GM12878 (cell line): ENCODE measurements at regions not wholly inside any gene's neighbourhood (a gene's known extent, or its start where the extent isn't known, plus 50 kb on each side); places are given as distances from the start of the nearest gene placed in this dataset.

Experiments used
- ATAC-seq: fragments of 200-7000 bp; cut with Tn5 transposase; 3 replicates; pipeline ENCODE4 v1.9.1; 2020; ENCODE audit warnings: mild to moderate bottlenecking, moderate library complexity
- BruUV-seq: library from RNA; stranded (reverse); fragments of 400-500 nt; replicated peaks from 2 replicates; lab custom pipeline; 2021; lab: Mats Ljungman, UMichigan
- CTCF ChIA-PET: fragments of 300-600 bp; sonication (Branson Sonifier 250); formaldehyde crosslinking; extraction: SDS; loops from one replicate; lab custom pipeline; 2021; ENCODE audit warnings: inconsistent platforms; lab: Yijun Ruan, JAX
- POLR2A ChIA-PET: fragments of 350-600 bp; formaldehyde crosslinking; extraction: SDS; loops from one replicate; lab custom pipeline; 2021; ENCODE audit warnings: inconsistent platforms; lab: Charles Lee
- RAD21 ChIA-PET: fragments of 300-600 bp; sonication (Branson Sonifier 250); formaldehyde crosslinking; loops from one replicate; lab custom pipeline; 2023; ENCODE audit warnings: antibody characterized with exemption; ENCODE audit not compliant: unreplicated experiment; lab: Charles Lee
- SMC1A ChIA-PET: fragments of 300-600 bp; sonication (Branson Sonifier 250); formaldehyde crosslinking; loops from one replicate; lab custom pipeline; 2023; ENCODE audit not compliant: unreplicated experiment, uncharacterized antibody; lab: Charles Lee
- DNase-seq: peaks from one replicate; pipeline ENCODE4 v3.0.0-alpha.2; 2011; ENCODE audit warnings: low read depth, low spot score
- FAIRE-seq: peaks from 3 replicates; lab custom pipeline; 2011; peaks lifted over from hg19 to GRCh38; lab: Jason Lieb, UNC
- H2AFZ ChIP-seq: 2 replicates; pipeline ENCODE4 v1.6.0; 2011; ENCODE audit warnings: low read depth, low read length, control low read depth; ENCODE audit not compliant: control insufficient read depth
- H3K27ac ChIP-seq: 2 replicates; pipeline ENCODE4 v1.5.1; 2011; ENCODE audit warnings: control low read depth; ENCODE audit not compliant: control insufficient read depth, insufficient read depth
- H3K27me3 ChIP-seq, 2 experiments: replicated peaks in 1 of 2; 2 replicates each; pipeline versions ENCODE4 v1.6.0 to v1.6.1; 2011; ENCODE audit warnings: low read length in 1 of 2; ENCODE audit not compliant: control insufficient read depth in 2 of 2, insufficient read depth in 2 of 2
- H3K36me3 ChIP-seq, 2 experiments: 2 replicates each; pipeline ENCODE4 v1.5.1; 2011; ENCODE audit warnings: low read length in 1 of 2; ENCODE audit not compliant: control insufficient read depth in 2 of 2, insufficient read depth in 2 of 2
- H3K4me1 ChIP-seq: 2 replicates; pipeline ENCODE4 v1.6.1; 2011; ENCODE audit warnings: mild to moderate bottlenecking, low read length, moderate library complexity, mixed read lengths; ENCODE audit not compliant: control insufficient read depth, insufficient read depth
- H3K4me2 ChIP-seq: 2 replicates; pipeline ENCODE4 v1.6.0; 2011; ENCODE audit warnings: control low read depth; ENCODE audit not compliant: control insufficient read depth, insufficient read depth
- H3K4me3 ChIP-seq: fragments of 200-600 bp; sonication (generic); 2 replicates; pipeline ENCODE4 v1.5.1; 2016
- H3K79me2 ChIP-seq: 2 replicates; pipeline ENCODE4 v1.6.0; 2011; ENCODE audit warnings: low read length; ENCODE audit not compliant: control insufficient read depth, insufficient read depth
- H3K9ac ChIP-seq: 2 replicates; pipeline ENCODE4 v1.8.0; 2011; ENCODE audit warnings: low read length, control low read depth, mixed read lengths; ENCODE audit not compliant: control insufficient read depth, insufficient read depth
- H3K9me3 ChIP-seq: replicated peaks from 3 replicates; pipeline ENCODE4 v1.5.1; 2011; ENCODE audit warnings: mild to moderate bottlenecking, low read length; ENCODE audit not compliant: control insufficient read depth, insufficient read depth
- H4K20me1 ChIP-seq: 2 replicates; pipeline ENCODE4 v1.6.0; 2011; ENCODE audit not compliant: control insufficient read depth, insufficient read depth
- NFXL1 ChIP-seq: fragments of 450-650 bp; IDR thresholded peaks from 2 replicates; pipeline ENCODE4 v1.6.1; 2017; ENCODE audit warnings: antibody characterized with exemption, mild to moderate bottlenecking, borderline replicate concordance
- NR2C1 ChIP-seq: fragments of 450-650 bp; IDR thresholded peaks from 2 replicates; pipeline ENCODE4 v1.6.1; 2017; ENCODE audit warnings: antibody characterized with exemption, mild to moderate bottlenecking, moderate library complexity
- PML ChIP-seq: IDR thresholded peaks from 2 replicates; pipeline ENCODE4 v1.6.1; 2012; ENCODE audit warnings: low read length, inconsistent platforms
- POLR2AphosphoS2 ChIP-seq: IDR thresholded peaks from 2 replicates; pipeline ENCODE4 v1.6.1; 2011; ENCODE audit warnings: low read depth, mild to moderate bottlenecking, low read length, improper control_type of control experiment, moderate library complexity
- WRNIP1 ChIP-seq: IDR thresholded peaks from 2 replicates; pipeline ENCODE4 v1.6.1; 2011; ENCODE audit warnings: low read depth, low read length, improper control_type of control experiment, borderline replicate concordance
- ZSCAN29 ChIP-seq: fragments of 450-650 bp; IDR thresholded peaks from 2 replicates; pipeline ENCODE4 v1.6.1; 2017; ENCODE audit warnings: mild to moderate bottlenecking, moderate library complexity
- WGBS: methylation state at CpG from one replicate; pipeline ENCODE4 v1.1.6; 2016; ENCODE audit warnings: low lambda C conversion rate; ENCODE audit not compliant: insufficient replicate concordance, insufficient coverage; ENCODE audit errors: missing lambda C conversion rate; 5-methylcytosine and 5-hydroxymethylcytosine counted together
- in situ Hi-C: fragments of 300-500 bp; cut with MboI; formaldehyde crosslinking; loops from 9 replicates; pipeline ENCODE4 v1.14.3; 2018; ENCODE audit warnings: mixed read lengths
- intact Hi-C: fragments of 100-400 bp; cut with micrococcal nuclease; formaldehyde crosslinking; loops from one replicate; pipeline ENCODE4 v1.14.2; 2022; ENCODE audit not compliant: unreplicated experiment
- TF ChIP-seq, protein P1 (sequence below): IDR thresholded peaks from 2 replicates; pipeline ENCODE4 v1.6.1; 2011; ENCODE audit warnings: mild to moderate bottlenecking, low read depth, low read length, moderate library complexity; ENCODE audit not compliant: insufficient replicate concordance
- TF ChIP-seq, protein P2 (sequence below): fragments of 450-650 bp; IDR thresholded peaks from 2 replicates; pipeline ENCODE4 v1.6.1; 2017; ENCODE audit warnings: mild to moderate bottlenecking

DNA sequence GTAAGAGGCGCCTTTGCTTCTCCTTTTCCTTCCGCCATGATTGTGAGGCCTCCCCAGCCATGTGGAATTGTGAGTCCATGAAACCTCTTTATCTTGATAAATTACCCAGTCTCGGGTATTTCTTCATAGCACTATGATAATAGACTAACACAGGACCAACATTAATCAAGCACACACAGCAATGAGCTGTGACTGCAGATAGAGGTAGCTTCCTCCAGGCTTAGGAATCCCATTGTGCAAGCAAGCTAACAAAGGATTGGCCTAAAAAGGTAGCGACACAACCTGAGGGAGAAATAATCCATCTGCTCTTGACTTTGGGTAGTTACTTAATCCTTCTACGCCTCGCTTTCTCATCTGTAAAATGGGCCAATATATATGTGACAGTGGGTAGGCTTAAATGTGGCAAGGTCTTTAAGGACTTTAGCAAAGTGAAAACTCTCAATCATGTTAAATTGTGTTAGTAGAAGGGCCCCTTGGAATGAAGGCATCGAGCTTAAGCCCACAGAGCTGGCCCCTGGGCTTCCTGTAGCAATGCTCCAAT lies 393.6 kb downstream of the SOX9 start:
- Histone ChIP-seq H3K4me3 (no peak overlapping the region), H3K79me2 (no peaks in the 10 kb centered on the region)
- intact Hi-C loops: loop anchor here (2.0 kb wide), 1 partner anchor 486 kb away; no protein-coding TSS in a partner anchor
- in situ Hi-C loops: loop anchor here (10.0 kb wide), 1 partner anchor 390 kb away; the partner anchor contains the start of gene SOX9
- POLR2A ChIA-PET: interaction anchor here (1.1 to 8.7 kb wide), 7 partner anchors 9 to 197 kb away, joined by 3 to 143 read pairs (median 4); no protein-coding TSS in a partner anchor
- TF ChIP-seq WRNIP1 (0 out of 2 replicates have a peak, but pooled peaks have one; percentile 10), NR2C1 (no peak), NFXL1 (no peak), ZSCAN29 (no peak), POLR2AphosphoS2 (no peak), PML (no peak)
- TF ChIP-seq, protein P1, sequence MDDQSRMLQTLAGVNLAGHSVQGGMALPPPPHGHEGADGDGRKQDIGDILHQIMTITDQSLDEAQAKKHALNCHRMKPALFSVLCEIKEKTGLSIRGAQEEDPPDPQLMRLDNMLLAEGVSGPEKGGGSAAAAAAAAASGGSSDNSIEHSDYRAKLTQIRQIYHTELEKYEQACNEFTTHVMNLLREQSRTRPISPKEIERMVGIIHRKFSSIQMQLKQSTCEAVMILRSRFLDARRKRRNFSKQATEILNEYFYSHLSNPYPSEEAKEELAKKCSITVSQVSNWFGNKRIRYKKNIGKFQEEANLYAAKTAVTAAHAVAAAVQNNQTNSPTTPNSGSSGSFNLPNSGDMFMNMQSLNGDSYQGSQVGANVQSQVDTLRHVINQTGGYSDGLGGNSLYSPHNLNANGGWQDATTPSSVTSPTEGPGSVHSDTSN: no peak
- TF ChIP-seq, protein P2, sequence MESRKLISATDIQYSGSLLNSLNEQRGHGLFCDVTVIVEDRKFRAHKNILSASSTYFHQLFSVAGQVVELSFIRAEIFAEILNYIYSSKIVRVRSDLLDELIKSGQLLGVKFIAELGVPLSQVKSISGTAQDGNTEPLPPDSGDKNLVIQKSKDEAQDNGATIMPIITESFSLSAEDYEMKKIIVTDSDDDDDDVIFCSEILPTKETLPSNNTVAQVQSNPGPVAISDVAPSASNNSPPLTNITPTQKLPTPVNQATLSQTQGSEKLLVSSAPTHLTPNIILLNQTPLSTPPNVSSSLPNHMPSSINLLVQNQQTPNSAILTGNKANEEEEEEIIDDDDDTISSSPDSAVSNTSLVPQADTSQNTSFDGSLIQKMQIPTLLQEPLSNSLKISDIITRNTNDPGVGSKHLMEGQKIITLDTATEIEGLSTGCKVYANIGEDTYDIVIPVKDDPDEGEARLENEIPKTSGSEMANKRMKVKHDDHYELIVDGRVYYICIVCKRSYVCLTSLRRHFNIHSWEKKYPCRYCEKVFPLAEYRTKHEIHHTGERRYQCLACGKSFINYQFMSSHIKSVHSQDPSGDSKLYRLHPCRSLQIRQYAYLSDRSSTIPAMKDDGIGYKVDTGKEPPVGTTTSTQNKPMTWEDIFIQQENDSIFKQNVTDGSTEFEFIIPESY: 0 out of 2 replicates have a peak, but pooled peaks have one; percentile 31
- TF ChIP-seq, all 136 proteins: peak for 2
- BruUV-seq: TSS peak; percentile 75
- Histone ChIP-seq H4K20me1 (no peaks in the 10 kb centered on the region), H3K9ac (no peak overlapping the region; the same call in 1 of the 2 replicates), H3K27me3 (no peaks in the 10 kb centered on the region), H3K4me2 (no peak overlapping the region), H3K4me1 (peaks cover 45% of the 10 kb centered on the region), H2AFZ (no peak overlapping the region), H3K27ac (peak overlapping the region; percentile 84), H3K36me3 (no peaks in the 10 kb centered on the region), H3K9me3 (no peaks in the 10 kb centered on the region; the same call in 2 of the 3 replicates)
- CTCF ChIA-PET: interaction anchor here (1.0 to 10.1 kb wide), 9 partner anchors 25 to 675 kb away, joined by 3 to 111 read pairs (median 3); no protein-coding TSS in a partner anchor
- FAIRE-seq (no peak), DNase-seq (no peak), ATAC-seq (no peak)
- WGBS: 85% methylated on average over 7 of the region's 7 CpGs
- RAD21 ChIA-PET: interaction anchor here (0.6 to 15.8 kb wide), 13 partner anchors 16 to 484 kb away, joined by 3 to 361 read pairs (median 5); partner anchors contain the start of gene SOX9
- SMC1A ChIA-PET: interaction anchor here (0.6 to 16.7 kb wide), 19 partner anchors 12 to 485 kb away, joined by 3 to 291 read pairs (median 4); partner anchors contain the start of gene SOX9
